ENCODE measurements at regions not wholly inside any gene's neighbourhood (a gene's known extent, or its start where the extent isn't known, plus 50 kb on each side); places are given as distances from the start of the nearest gene placed in this dataset.
"Not testable (repeated sequence)": the region's sequence is repeated elsewhere in the genome, so short reads cannot be mapped to it uniquely, and the experiment has no call there.

DNA sequence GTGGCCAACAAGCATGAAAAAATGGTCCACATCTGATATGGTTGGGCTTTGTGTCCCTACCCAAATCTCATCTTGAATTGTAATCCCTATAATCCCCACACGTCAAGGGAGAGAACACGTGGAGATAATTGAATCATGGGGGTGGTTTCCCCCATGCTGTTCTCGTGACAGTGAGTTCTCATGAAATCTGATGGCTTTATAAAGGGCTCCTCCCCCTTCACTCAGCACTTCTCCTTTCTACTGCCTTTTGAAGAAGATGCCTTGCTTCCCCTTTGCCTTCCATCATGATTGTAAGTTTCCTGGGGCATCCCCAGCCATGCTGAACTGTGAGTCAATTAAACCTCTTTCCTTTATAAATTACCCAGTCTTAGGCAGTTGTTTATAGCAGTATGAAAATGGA, 304.6 kb downstream of the RPAP3 start:
- not testable (repeated sequence) for H3K27ac ChIP-seq (ENCODE audit: insufficient read depth, low read depth, low read length, poor library complexity, severe bottlenecking); H3K9me3 ChIP-seq (ENCODE audit: control insufficient read depth, low read length); H3K4me1 ChIP-seq (ENCODE audit: control insufficient read depth, insufficient read depth, low read length); H3K27me3 ChIP-seq (ENCODE audit: control insufficient read depth, insufficient read depth, low read length, poor library complexity, severe bottlenecking); H3K4me3 ChIP-seq (ENCODE audit: insufficient read depth, low read depth, low read length); H3K36me3 ChIP-seq (ENCODE audit: control insufficient read depth, insufficient read depth, low read length)
- 56 to 73% methylated on average over 1 to 3 of the region's 3 CpGs for WGBS, 2 experiments

DNA sequence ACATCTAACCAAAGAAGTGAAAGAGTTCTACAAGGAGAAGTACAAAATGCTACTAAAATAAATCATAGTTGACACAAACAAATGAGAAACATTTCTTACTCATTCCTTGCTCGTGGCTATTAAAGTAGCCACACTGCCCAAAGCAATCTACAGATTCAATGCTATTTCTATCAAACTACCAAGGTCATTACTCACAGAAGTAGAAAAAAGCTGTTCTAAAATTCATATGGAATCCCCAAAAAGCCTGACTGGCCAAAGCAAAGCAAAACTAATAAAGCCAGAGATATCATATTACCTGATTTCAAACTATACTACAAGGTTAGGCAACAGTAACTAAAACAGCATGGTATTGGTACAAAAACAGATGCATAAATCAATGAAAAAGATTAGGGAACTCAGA, 305.6 kb downstream of the RPAP3 start:
- H3K36me3 ChIP-seq (ENCODE audit: control insufficient read depth, insufficient read depth, low read length), result no peaks in the 10 kb centered on the region
- no peaks in the 10 kb centered on the region for H3K4me1 ChIP-seq (ENCODE audit: control insufficient read depth, insufficient read depth, low read length)
- H3K4me3 ChIP-seq (ENCODE audit: insufficient read depth, low read depth, low read length), result no peak overlapping the region
- peaks cover 4% of the 10 kb centered on the region for H3K9me3 ChIP-seq (ENCODE audit: control insufficient read depth, low read length)
- 95 to 96% methylated on average over 1 of the region's 1 CpG for WGBS, 2 experiments
- no peaks in the 10 kb centered on the region for H3K27me3 ChIP-seq (ENCODE audit: control insufficient read depth, insufficient read depth, low read length, poor library complexity, severe bottlenecking)
- H3K27ac ChIP-seq (ENCODE audit: insufficient read depth, low read depth, low read length, poor library complexity, severe bottlenecking), result no peak overlapping the region

DNA sequence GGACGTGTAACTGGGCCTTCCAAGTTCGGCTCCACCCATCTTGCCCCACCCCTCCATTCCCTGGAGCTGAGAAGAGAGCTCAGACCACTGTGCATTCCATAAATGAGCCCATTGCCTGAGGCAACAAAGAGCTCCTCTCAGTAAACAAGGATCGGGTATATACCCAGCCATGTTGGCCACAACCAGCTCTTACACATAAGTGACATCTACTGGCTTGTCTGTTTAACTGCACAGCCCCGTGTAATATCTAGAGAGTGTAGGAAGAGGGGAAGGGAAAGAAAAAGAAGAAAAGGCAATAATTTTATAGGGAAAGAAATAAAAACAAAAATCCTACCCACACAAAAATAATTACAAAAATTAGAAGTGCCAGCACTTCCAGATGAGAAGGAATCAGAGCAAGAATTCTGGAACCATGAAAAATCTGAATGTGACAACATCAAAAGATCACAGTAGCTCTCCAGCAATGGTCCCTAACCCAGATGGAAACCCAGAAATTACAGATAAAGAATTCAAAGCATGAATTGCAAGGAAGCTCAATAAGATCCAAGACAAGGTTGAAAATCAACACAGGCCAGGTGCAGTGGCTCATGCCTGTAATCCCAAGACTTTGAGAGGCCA, 308.1 kb downstream of the RPAP3 start:
- H3K9me3 ChIP-seq (ENCODE audit: control insufficient read depth, low read length), result peaks cover 4% of the 10 kb centered on the region
- H3K4me1 ChIP-seq (ENCODE audit: control insufficient read depth, insufficient read depth, low read length), result no peaks in the 10 kb centered on the region
- WGBS, 2 experiments, result 88 to 94% methylated on average over 3 of the region's 4 CpGs

GRCh38 chr12:47396902-47397663, 308.7 kb downstream of the RPAP3 start:
- Histone ChIP-seq H3K4me1 (ENCODE audit: control insufficient read depth, insufficient read depth, low read length) (no peaks in the 10 kb centered on the region), H3K27me3 (ENCODE audit: control insufficient read depth, insufficient read depth, low read length, poor library complexity, severe bottlenecking) (no peaks in the 10 kb centered on the region), H3K27ac (ENCODE audit: insufficient read depth, low read depth, low read length, poor library complexity, severe bottlenecking) (no peak overlapping the region), H3K4me3 (ENCODE audit: insufficient read depth, low read depth, low read length) (no peak overlapping the region), H3K36me3 (ENCODE audit: control insufficient read depth, insufficient read depth, low read length) (no peaks in the 10 kb centered on the region), H3K9me3 (ENCODE audit: control insufficient read depth, low read length) (peaks cover 4% of the 10 kb centered on the region)
- 91 to 96% methylated on average over 1 of the region's 1 CpG for WGBS, 2 experiments

More for the DNA sequence above, 308.1 kb downstream of the RPAP3 start:
- Histone ChIP-seq H3K27ac (ENCODE audit: insufficient read depth, low read depth, low read length, poor library complexity, severe bottlenecking) (no peak overlapping the region), H3K27me3 (ENCODE audit: control insufficient read depth, insufficient read depth, low read length, poor library complexity, severe bottlenecking) (no peaks in the 10 kb centered on the region), H3K36me3 (ENCODE audit: control insufficient read depth, insufficient read depth, low read length) (no peaks in the 10 kb centered on the region), H3K4me3 (ENCODE audit: insufficient read depth, low read depth, low read length) (no peak overlapping the region)

DNA sequence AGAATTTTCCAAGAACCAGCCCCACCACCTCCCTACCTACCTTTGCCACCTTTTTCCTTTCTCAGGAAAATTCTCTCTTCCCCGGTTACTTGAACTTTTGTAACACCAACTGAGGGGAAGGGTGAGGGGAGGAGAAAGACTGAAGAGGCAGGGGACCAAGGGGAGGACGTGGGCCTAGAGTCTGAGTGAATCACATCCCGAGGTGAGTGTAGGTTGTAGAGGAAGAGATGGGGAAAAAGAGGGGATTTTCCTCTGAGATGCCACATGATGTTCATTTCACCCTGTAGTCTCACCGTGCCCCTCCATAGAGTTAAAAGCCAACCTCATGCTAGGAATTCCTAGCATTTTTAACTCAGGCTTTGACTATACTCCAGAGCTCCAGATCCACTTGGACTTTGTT, 311.8 kb downstream of the RPAP3 start:
- WGBS, 2 experiments, result 76 to 84% methylated on average over 3 to 4 of the region's 4 CpGs
- Histone ChIP-seq H3K36me3 (ENCODE audit: control insufficient read depth, insufficient read depth, low read length) (no peaks in the 10 kb centered on the region), H3K4me3 (ENCODE audit: insufficient read depth, low read depth, low read length) (no peak overlapping the region), H3K27me3 (ENCODE audit: control insufficient read depth, insufficient read depth, low read length, poor library complexity, severe bottlenecking) (no peaks in the 10 kb centered on the region), H3K4me1 (ENCODE audit: control insufficient read depth, insufficient read depth, low read length) (no peaks in the 10 kb centered on the region), H3K27ac (ENCODE audit: insufficient read depth, low read depth, low read length, poor library complexity, severe bottlenecking) (no peak overlapping the region), H3K9me3 (ENCODE audit: control insufficient read depth, low read length) (peaks cover 4% of the 10 kb centered on the region)

GRCh38 chr12:47393403-47393790, 312.4 kb downstream of the RPAP3 start:
- Histone ChIP-seq H3K36me3 (ENCODE audit: control insufficient read depth, insufficient read depth, low read length) (no peaks in the 10 kb centered on the region), H3K27me3 (ENCODE audit: control insufficient read depth, insufficient read depth, low read length, poor library complexity, severe bottlenecking) (no peaks in the 10 kb centered on the region), H3K27ac (ENCODE audit: insufficient read depth, low read depth, low read length, poor library complexity, severe bottlenecking) (no peak overlapping the region), H3K9me3 (ENCODE audit: control insufficient read depth, low read length) (peaks cover 4% of the 10 kb centered on the region), H3K4me1 (ENCODE audit: control insufficient read depth, insufficient read depth, low read length) (no peaks in the 10 kb centered on the region), H3K4me3 (ENCODE audit: insufficient read depth, low read depth, low read length) (no peak overlapping the region)
- WGBS, 2 experiments, result 91 to 97% methylated on average over 3 to 4 of the region's 4 CpGs

DNA sequence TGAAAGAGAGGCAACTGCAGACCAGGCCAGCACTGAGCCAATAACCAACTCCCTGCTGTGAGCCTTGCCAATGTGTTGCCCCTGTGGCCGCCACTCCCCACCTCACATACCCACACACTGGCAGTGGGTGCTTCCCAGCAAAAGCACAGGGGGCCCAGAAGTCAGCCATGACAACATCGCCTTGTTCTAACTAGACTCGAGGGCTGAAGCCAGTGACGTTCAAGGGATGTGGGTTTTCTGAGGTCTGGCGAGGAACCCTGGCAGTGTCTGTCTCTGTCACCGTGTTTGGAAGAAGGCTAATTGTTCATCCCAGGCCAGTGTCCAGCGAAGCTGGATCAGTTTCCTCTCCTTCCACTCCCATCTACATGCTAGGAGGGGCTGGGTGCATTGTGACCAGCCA, 311.8 kb upstream of the AMIGO2 start:
- H3K36me3 ChIP-seq (ENCODE audit: control insufficient read depth, insufficient read depth, low read length), result no peaks in the 10 kb centered on the region
- no peaks in the 10 kb centered on the region for H3K4me1 ChIP-seq (ENCODE audit: control insufficient read depth, insufficient read depth, low read length)
- H3K4me3 ChIP-seq (ENCODE audit: insufficient read depth, low read depth, low read length), result no peak overlapping the region
- no peaks in the 10 kb centered on the region for H3K27me3 ChIP-seq (ENCODE audit: control insufficient read depth, insufficient read depth, low read length, poor library complexity, severe bottlenecking)
- 94 to 95% methylated on average over 7 of the region's 7 CpGs for WGBS, 2 experiments
- no peaks in the 10 kb centered on the region for H3K9me3 ChIP-seq (ENCODE audit: control insufficient read depth, low read length)
- no peak overlapping the region for H3K27ac ChIP-seq (ENCODE audit: insufficient read depth, low read depth, low read length, poor library complexity, severe bottlenecking)

GRCh38 chr12:47388712-47389111, 309.0 kb upstream of the AMIGO2 start:
- no peak overlapping the region for H3K4me3 ChIP-seq (ENCODE audit: insufficient read depth, low read depth, low read length)
- no peaks in the 10 kb centered on the region for H3K27me3 ChIP-seq (ENCODE audit: control insufficient read depth, insufficient read depth, low read length, poor library complexity, severe bottlenecking)
- H3K4me1 ChIP-seq (ENCODE audit: control insufficient read depth, insufficient read depth, low read length), result no peaks in the 10 kb centered on the region
- H3K9me3 ChIP-seq (ENCODE audit: control insufficient read depth, low read length), result no peaks in the 10 kb centered on the region
- H3K36me3 ChIP-seq (ENCODE audit: control insufficient read depth, insufficient read depth, low read length), result no peaks in the 10 kb centered on the region
- WGBS, 2 experiments, result 84% methylated on average over 7 of the region's 7 CpGs
- no peak overlapping the region for H3K27ac ChIP-seq (ENCODE audit: insufficient read depth, low read depth, low read length, poor library complexity, severe bottlenecking)

GRCh38 chr12:47387994-47388393, 308.2 kb upstream of the AMIGO2 start:
- H3K27me3 ChIP-seq (ENCODE audit: control insufficient read depth, insufficient read depth, low read length, poor library complexity, severe bottlenecking), result no peaks in the 10 kb centered on the region
- no peaks in the 10 kb centered on the region for H3K4me1 ChIP-seq (ENCODE audit: control insufficient read depth, insufficient read depth, low read length)
- H3K36me3 ChIP-seq (ENCODE audit: control insufficient read depth, insufficient read depth, low read length), result no peaks in the 10 kb centered on the region
- no peak overlapping the region for H3K27ac ChIP-seq (ENCODE audit: insufficient read depth, low read depth, low read length, poor library complexity, severe bottlenecking)
- no peak overlapping the region for H3K4me3 ChIP-seq (ENCODE audit: insufficient read depth, low read depth, low read length)
- 88 to 95% methylated on average over 1 of the region's 1 CpG for WGBS, 2 experiments
- H3K9me3 ChIP-seq (ENCODE audit: control insufficient read depth, low read length), result no peaks in the 10 kb centered on the region

DNA sequence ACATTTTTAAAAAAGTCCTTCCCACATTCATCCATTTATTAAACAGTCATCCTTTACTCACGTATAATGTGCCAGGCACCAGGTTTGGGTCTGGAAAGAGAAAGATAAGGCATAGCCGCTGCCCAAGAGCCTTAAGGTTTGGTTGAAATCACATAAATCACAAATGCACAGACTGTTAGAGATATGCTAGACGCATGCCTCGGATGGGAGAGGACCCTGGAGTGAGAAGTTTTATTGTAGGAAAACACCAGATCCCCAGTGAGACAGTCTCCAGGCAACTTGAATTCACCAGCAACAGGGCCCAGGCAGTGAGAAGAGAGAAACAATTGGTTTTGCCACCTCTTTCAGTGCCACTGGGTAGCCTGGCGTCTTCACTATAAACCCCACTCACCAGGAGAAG, 305.9 kb upstream of the AMIGO2 start:
- WGBS, 2 experiments, result 83 to 89% methylated on average over 5 of the region's 5 CpGs
- Histone ChIP-seq H3K36me3 (ENCODE audit: control insufficient read depth, insufficient read depth, low read length) (no peaks in the 10 kb centered on the region), H3K27me3 (ENCODE audit: control insufficient read depth, insufficient read depth, low read length, poor library complexity, severe bottlenecking) (no peaks in the 10 kb centered on the region), H3K27ac (ENCODE audit: insufficient read depth, low read depth, low read length, poor library complexity, severe bottlenecking) (no peak overlapping the region), H3K4me3 (ENCODE audit: insufficient read depth, low read depth, low read length) (no peak overlapping the region), H3K9me3 (ENCODE audit: control insufficient read depth, low read length) (no peaks in the 10 kb centered on the region), H3K4me1 (ENCODE audit: control insufficient read depth, insufficient read depth, low read length) (no peaks in the 10 kb centered on the region)

All from ectodermal cell (in vitro differentiated cells).